Endothelial cell of umbilical vein (primary cell): ENCODE measurements at regions not wholly inside any gene's neighbourhood (a gene's known extent, or its start where the extent isn't known, plus 50 kb on each side); places are given as distances from the start of the nearest gene placed in this dataset.

Experiments
- EZH2 ChIP-seq: IDR thresholded peaks from 2 replicates; pipeline ENCODE4 v1.6.1; 2012; ENCODE audit warnings: borderline replicate concordance, low read depth, mild to moderate bottlenecking, moderate library complexity, low read length, inconsistent platforms; ENCODE audit not compliant: severe bottlenecking
- POLR2A ChIP-seq: IDR thresholded peaks from 2 replicates; pipeline ENCODE4 v1.6.1; 2012; ENCODE audit warnings: low read depth, mild to moderate bottlenecking, control low read depth, low read length
- POLR2AphosphoS5 ChIP-seq: IDR thresholded peaks from 2 replicates; pipeline ENCODE4 v1.6.1; 2012; ENCODE audit warnings: low read depth, mild to moderate bottlenecking, control low read depth, low read length, moderate library complexity; ENCODE audit not compliant: insufficient read depth
- TF ChIP-seq, protein P1 (sequence below), 2 donors: IDR thresholded peaks; 1 replicate in 1 of 2; 2 replicates in 1 of 2; pipeline ENCODE4 v1.5.1; 2011; ENCODE audit warnings: low read length in 2 of 2, mild to moderate bottlenecking in 2 of 2, moderate library complexity in 2 of 2, control low read depth in 1 of 2, inconsistent platforms in 1 of 2, low read depth in 1 of 2; ENCODE audit not compliant: insufficient read depth in 1 of 2; ENCODE audit errors: extremely low read depth in 1 of 2

DNA sequence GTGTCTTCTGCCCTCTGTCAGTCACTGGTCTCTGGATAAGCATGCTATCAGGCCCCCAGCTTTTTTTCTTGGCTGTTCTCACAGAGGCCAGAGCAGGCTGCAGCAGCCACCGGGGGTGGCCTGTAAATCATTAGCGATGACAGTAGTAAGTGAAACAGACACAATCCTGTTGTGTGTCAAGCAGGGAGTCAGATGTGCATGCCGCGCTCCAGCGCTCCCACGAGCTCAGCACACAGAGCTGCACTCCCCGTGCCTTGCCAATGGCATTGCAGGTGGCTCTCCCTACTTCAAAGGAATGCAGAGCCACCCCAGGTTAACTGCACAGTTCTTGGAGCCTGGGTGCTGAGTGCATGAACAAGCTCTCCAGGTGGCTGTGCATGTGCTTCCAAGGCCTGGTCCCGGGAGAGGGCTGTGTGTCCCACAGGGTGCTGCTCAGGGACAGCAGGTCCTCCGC lies 226.1 kb downstream of the GLRX3 start:
- no peak for TF ChIP-seq POLR2AphosphoS5
- TF ChIP-seq, protein P1, sequence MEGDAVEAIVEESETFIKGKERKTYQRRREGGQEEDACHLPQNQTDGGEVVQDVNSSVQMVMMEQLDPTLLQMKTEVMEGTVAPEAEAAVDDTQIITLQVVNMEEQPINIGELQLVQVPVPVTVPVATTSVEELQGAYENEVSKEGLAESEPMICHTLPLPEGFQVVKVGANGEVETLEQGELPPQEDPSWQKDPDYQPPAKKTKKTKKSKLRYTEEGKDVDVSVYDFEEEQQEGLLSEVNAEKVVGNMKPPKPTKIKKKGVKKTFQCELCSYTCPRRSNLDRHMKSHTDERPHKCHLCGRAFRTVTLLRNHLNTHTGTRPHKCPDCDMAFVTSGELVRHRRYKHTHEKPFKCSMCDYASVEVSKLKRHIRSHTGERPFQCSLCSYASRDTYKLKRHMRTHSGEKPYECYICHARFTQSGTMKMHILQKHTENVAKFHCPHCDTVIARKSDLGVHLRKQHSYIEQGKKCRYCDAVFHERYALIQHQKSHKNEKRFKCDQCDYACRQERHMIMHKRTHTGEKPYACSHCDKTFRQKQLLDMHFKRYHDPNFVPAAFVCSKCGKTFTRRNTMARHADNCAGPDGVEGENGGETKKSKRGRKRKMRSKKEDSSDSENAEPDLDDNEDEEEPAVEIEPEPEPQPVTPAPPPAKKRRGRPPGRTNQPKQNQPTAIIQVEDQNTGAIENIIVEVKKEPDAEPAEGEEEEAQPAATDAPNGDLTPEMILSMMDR (IDR thresholded peaks at IDR 0.05; ENCODE audit: extremely low read depth in 1 of 2, insufficient read depth in 1 of 2, low read depth in 1 of 2, low read length in 2 of 2), result no peak
- TF ChIP-seq EZH2, result no peak
- no peak for TF ChIP-seq POLR2A
